Fibroblast of lung (primary cell): ENCODE measurements at regions not wholly inside any gene's neighbourhood (a gene's known extent, or its start where the extent isn't known, plus 50 kb on each side); places are given as distances from the start of the nearest gene placed in this dataset.

Source experiments
- DNase-seq, 2 donors: peaks; one replicate each; pipeline versions ENCODE4 v3.0.0 to v3.0.0-alpha.2; 2010; ENCODE audit warnings: low read depth in 2 of 2
- H2AFZ ChIP-seq: 2 replicates; pipeline ENCODE4 v1.5.1; 2012; ENCODE audit warnings: low read length, control low read depth, inconsistent platforms
- H3K27ac ChIP-seq: 2 replicates; pipeline ENCODE4 v1.5.1; 2011; ENCODE audit warnings: low read length, control low read depth; ENCODE audit not compliant: insufficient read depth
- H3K27me3 ChIP-seq: 2 replicates; pipeline ENCODE4 v1.5.1; 2011; ENCODE audit warnings: mild to moderate bottlenecking, low read length; ENCODE audit not compliant: control insufficient read depth, insufficient read depth
- H3K36me3 ChIP-seq: 2 replicates; pipeline ENCODE4 v1.5.1; 2011; ENCODE audit warnings: low read length; ENCODE audit not compliant: control insufficient read depth, insufficient read depth
- H3K4me1 ChIP-seq: 2 replicates; pipeline ENCODE4 v1.5.1; 2011; ENCODE audit warnings: low read length; ENCODE audit not compliant: control insufficient read depth, insufficient read depth; ENCODE audit errors: extremely low read depth
- H3K4me2 ChIP-seq: 2 replicates; pipeline ENCODE4 v1.5.1; 2011; ENCODE audit warnings: low read length, control low read depth; ENCODE audit not compliant: insufficient read depth; ENCODE audit errors: extremely low read depth
- H3K4me3 ChIP-seq, 4 experiments: fragments of 200-600 bp in 1 of 4; sonication (generic) in 1 of 4; replicated peaks in 1 of 4; 2 replicates each; pipeline ENCODE4 v1.5.1; 2011 to 2016; ENCODE audit warnings: low read length in 4 of 4, low read depth in 3 of 4, mild to moderate bottlenecking in 3 of 4, control low read depth in 2 of 4, inconsistent platforms in 1 of 4, mixed read lengths in 1 of 4; ENCODE audit not compliant: insufficient read depth in 1 of 4; ENCODE audit errors: control extremely low read depth in 1 of 4
- H3K79me2 ChIP-seq: 2 replicates; pipeline ENCODE4 v1.5.1; 2012; ENCODE audit warnings: mild to moderate bottlenecking, low read length, inconsistent platforms; ENCODE audit not compliant: control insufficient read depth, insufficient read depth
- H3K9ac ChIP-seq: 2 replicates; pipeline ENCODE4 v1.5.1; 2011; ENCODE audit warnings: mild to moderate bottlenecking, low read length, control low read depth; ENCODE audit not compliant: insufficient read depth
- H3K9me3 ChIP-seq: 2 replicates; pipeline ENCODE4 v1.5.1; 2012; ENCODE audit warnings: low read depth, low read length; ENCODE audit not compliant: control insufficient read depth, insufficient read depth
- H4K20me1 ChIP-seq: 2 replicates; pipeline ENCODE4 v1.5.1; 2011; ENCODE audit warnings: low read length; ENCODE audit not compliant: control insufficient read depth, insufficient read depth; ENCODE audit errors: extremely low read depth
- CTCF ChIP-seq, 2 donors: IDR thresholded peaks in 1 of 2; conservative IDR thresholded peaks in 1 of 2; 1 replicate in 1 of 2; 2 replicates in 1 of 2; pipeline ENCODE4 v1.5.1; 2011 to 2012; ENCODE audit warnings: low read length in 2 of 2, control low read depth in 1 of 2, inconsistent platforms in 1 of 2, low read depth in 1 of 2, mild to moderate bottlenecking in 1 of 2
- EZH2 ChIP-seq: IDR thresholded peaks from 2 replicates; pipeline ENCODE4 v1.5.1; 2012; ENCODE audit warnings: low read length, control low read depth, mild to moderate bottlenecking; ENCODE audit errors: missing control alignments

- Histone ChIP-seq H3K4me2 (no peak overlapping the region), H3K27me3 (no peaks in the 10 kb centered on the region), H3K36me3 (no peaks in the 10 kb centered on the region), H3K4me1 (no peaks in the 10 kb centered on the region), H3K27ac (no peak overlapping the region), H4K20me1 (no peaks in the 10 kb centered on the region), H3K4me3 (no peak overlapping the region), H3K79me2 (no peaks in the 10 kb centered on the region), H2AFZ (no peak overlapping the region), H3K9me3 (no peaks in the 10 kb centered on the region), H3K9ac (no peak overlapping the region)
- DNase-seq = peak in 1 of 2 donors; percentile 83
- TF ChIP-seq EZH2 (no peak), CTCF (conservative IDR thresholded peaks at IDR 0.05 in 1 of 2, IDR thresholded peaks at IDR 0.05 in 1 of 2; ENCODE audit: low read depth in 1 of 2, low read length in 2 of 2) (no peak)
Measured at GRCh38 chr6:97765461-97765860, 482.4 kb upstream of the MMS22L start.

- Histone ChIP-seq H3K27me3 (no peaks in the 10 kb centered on the region), H3K4me3 (no peak overlapping the region), H3K4me2 (no peak overlapping the region), H3K27ac (no peak overlapping the region), H3K4me1 (no peaks in the 10 kb centered on the region), H3K9ac (no peak overlapping the region), H3K36me3 (no peaks in the 10 kb centered on the region), H3K9me3 (no peaks in the 10 kb centered on the region), H2AFZ (no peak overlapping the region), H4K20me1 (no peaks in the 10 kb centered on the region), H3K79me2 (no peaks in the 10 kb centered on the region)
- no peak for TF ChIP-seq EZH2
- TF ChIP-seq CTCF (conservative IDR thresholded peaks at IDR 0.05 in 1 of 2, IDR thresholded peaks at IDR 0.05 in 1 of 2; ENCODE audit: low read depth in 1 of 2, low read length in 2 of 2) = no peak
- DNase-seq = peak in 1 of 2 donors; percentile 1
Measured at GRCh38 chr6:97771372-97771771, 488.4 kb upstream of the MMS22L start.

GRCh38 chr6:97775012-97775411 is 492.0 kb upstream of the MMS22L start:
- Histone ChIP-seq H3K27me3 (no peaks in the 10 kb centered on the region), H3K4me2 (no peak overlapping the region), H3K9me3 (no peaks in the 10 kb centered on the region), H3K4me1 (no peaks in the 10 kb centered on the region), H3K9ac (no peak overlapping the region), H3K79me2 (no peaks in the 10 kb centered on the region), H2AFZ (no peak overlapping the region), H3K36me3 (no peaks in the 10 kb centered on the region), H3K4me3 (no peak overlapping the region), H3K27ac (no peak overlapping the region), H4K20me1 (no peaks in the 10 kb centered on the region)
- no peak for TF ChIP-seq EZH2
- TF ChIP-seq CTCF (conservative IDR thresholded peaks at IDR 0.05 in 1 of 2, IDR thresholded peaks at IDR 0.05 in 1 of 2; ENCODE audit: low read depth in 1 of 2, low read length in 2 of 2) = no peak
- no peak for DNase-seq
